ENCODE measurements at regions not wholly inside any gene's neighbourhood (a gene's known extent, or its start where the extent isn't known, plus 50 kb on each side); places are given as distances from the start of the nearest gene placed in this dataset.
"Not testable (repeated sequence)": the region's sequence is repeated elsewhere in the genome, so short reads cannot be mapped to it uniquely, and the experiment has no call there.

GRCh38 chr9:135412315-135413085 is 67.1 kb upstream of the PPP1R26 start:
- POLR2A ChIA-PET = not testable (repeated sequence)
- CTCF ChIA-PET = interaction anchor here (0.6 to 1.5 kb wide), 5 partner anchors 37 to 1224 kb away, joined by 3 read pairs; no protein-coding TSS in a partner anchor

GRCh38 chr9:135413086-135413375 is 66.6 kb upstream of the PPP1R26 start:
- ChIA-PET CTCF (interaction anchor here (0.6 to 1.5 kb wide), 4 partner anchors 37 to 1224 kb away, joined by 3 read pairs; no protein-coding TSS in a partner anchor), POLR2A (no interaction called here)

GRCh38 chr9:135413461-135413860 is 66.1 kb upstream of the PPP1R26 start:
- ChIA-PET POLR2A (no interaction called here), CTCF (interaction anchor here (0.9 kb wide), 1 partner anchor 67 kb away, joined by 3 read pairs; no protein-coding TSS in a partner anchor)

GRCh38 chr9:135414293-135414692 is 65.3 kb upstream of the PPP1R26 start:
- CTCF ChIA-PET = interaction anchor here (1.0 kb wide), 1 partner anchor 965 kb away, joined by 3 read pairs; no protein-coding TSS in a partner anchor
- POLR2A ChIA-PET = no interaction called here

- POLR2A ChIA-PET = no interaction called here
- CTCF ChIA-PET = no interaction called here
These were observed 64.0 kb upstream of the PPP1R26 start for GRCh38 chr9:135415586-135415985.

GRCh38 chr9:135416664-135417290 is 62.8 kb upstream of the PPP1R26 start:
- POLR2A ChIA-PET = no interaction called here
- CTCF ChIA-PET = no interaction called here

GRCh38 chr9:135418161-135418560 is 61.4 kb upstream of the PPP1R26 start:
- POLR2A ChIA-PET = no interaction called here
- CTCF ChIA-PET = no interaction called here

- POLR2A ChIA-PET = no interaction called here
These were observed 60.5 kb upstream of the PPP1R26 start for GRCh38 chr9:135419106-135419505.

GRCh38 chr9:135422341-135422944 is 57.1 kb upstream of the PPP1R26 start:
- ChIA-PET POLR2A (no interaction called here), CTCF (interaction anchor here (0.6 kb wide), 1 partner anchor 379 kb away, joined by 3 read pairs; no protein-coding TSS in a partner anchor)

More at GRCh38 chr9:135419106-135419505, 60.5 kb upstream of the PPP1R26 start:
- CTCF ChIA-PET = no interaction called here

GRCh38 chr9:135423725-135424124 is 55.9 kb upstream of the PPP1R26 start:
- ChIA-PET CTCF (interaction anchor here (0.7 kb wide), 2 partner anchors 45 to 309 kb away, joined by 3 to 4 read pairs; no protein-coding TSS in a partner anchor), POLR2A (no interaction called here)

Measured in activated CD8-positive, alpha-beta memory T cell treated with anti-CD3 and anti-CD28 coated beads for 36 hours (primary cell).